ENCODE measurements at regions not wholly inside any gene's neighbourhood (a gene's known extent, or its start where the extent isn't known, plus 50 kb on each side); places are given as distances from the start of the nearest gene placed in this dataset.

DNA sequence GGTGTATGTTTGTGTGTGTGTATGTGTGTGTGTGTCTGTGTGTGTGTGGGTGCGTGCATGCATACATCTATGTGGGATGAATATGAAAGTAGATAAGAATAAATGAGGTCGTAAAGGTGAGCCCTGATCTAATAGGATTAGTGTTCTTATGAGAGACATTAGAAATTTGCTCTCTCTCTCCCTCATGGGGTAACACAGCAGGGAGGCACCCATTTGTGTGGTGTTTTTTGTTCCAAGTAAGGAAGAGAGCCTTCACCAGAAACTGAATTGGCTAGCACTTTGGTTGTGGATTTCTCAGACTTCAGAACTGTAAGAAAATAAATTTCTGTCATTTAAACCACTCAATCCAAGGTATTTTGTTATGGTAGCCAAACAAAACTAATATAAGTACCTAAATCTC, 353.7 kb upstream of the CHRM2 start:
- CTCF ChIA-PET, result no interaction called here
- intact Hi-C loops (cut with micrococcal nuclease) (no loop called here), dilution Hi-C loops (cut with MboI; ENCODE audit: extremely low pct_ligation_motif_present, low sequenced_read_pairs) (no loop called here)
- H3K9me3 ChIP-seq (replicated peaks; ENCODE audit: control insufficient read depth, insufficient read depth, low read length), result peaks cover 2% of the 10 kb centered on the region
- no peaks in the 10 kb centered on the region for H3K27me3 ChIP-seq (ENCODE audit: control insufficient read depth in 2 of 2, insufficient read depth in 2 of 2, low read length in 2 of 2)
- H3K4me3 ChIP-seq (replicated peaks in 1 of 3; ENCODE audit: insufficient read depth in 1 of 3, low read depth in 1 of 3, low read length in 3 of 3), result no peak overlapping the region
- H2AFZ ChIP-seq (ENCODE audit: low read depth, low read length), result no peak overlapping the region
- TF ChIP-seq MYC (IDR thresholded peaks at IDR 0.05; ENCODE audit: low read depth, low read length), result no peak
- TF ChIP-seq, protein P1, sequence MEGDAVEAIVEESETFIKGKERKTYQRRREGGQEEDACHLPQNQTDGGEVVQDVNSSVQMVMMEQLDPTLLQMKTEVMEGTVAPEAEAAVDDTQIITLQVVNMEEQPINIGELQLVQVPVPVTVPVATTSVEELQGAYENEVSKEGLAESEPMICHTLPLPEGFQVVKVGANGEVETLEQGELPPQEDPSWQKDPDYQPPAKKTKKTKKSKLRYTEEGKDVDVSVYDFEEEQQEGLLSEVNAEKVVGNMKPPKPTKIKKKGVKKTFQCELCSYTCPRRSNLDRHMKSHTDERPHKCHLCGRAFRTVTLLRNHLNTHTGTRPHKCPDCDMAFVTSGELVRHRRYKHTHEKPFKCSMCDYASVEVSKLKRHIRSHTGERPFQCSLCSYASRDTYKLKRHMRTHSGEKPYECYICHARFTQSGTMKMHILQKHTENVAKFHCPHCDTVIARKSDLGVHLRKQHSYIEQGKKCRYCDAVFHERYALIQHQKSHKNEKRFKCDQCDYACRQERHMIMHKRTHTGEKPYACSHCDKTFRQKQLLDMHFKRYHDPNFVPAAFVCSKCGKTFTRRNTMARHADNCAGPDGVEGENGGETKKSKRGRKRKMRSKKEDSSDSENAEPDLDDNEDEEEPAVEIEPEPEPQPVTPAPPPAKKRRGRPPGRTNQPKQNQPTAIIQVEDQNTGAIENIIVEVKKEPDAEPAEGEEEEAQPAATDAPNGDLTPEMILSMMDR (IDR thresholded peaks at IDR 0.05; ENCODE audit: extremely low read depth in 1 of 2, insufficient read depth in 1 of 2, low read depth in 1 of 2, low read length in 2 of 2), result no peak
- TF ChIP-seq POLR2A (IDR thresholded peaks at IDR 0.05; ENCODE audit: low read depth, low read length), result no peak
- TF ChIP-seq FOS (IDR thresholded peaks at IDR 0.05; ENCODE audit: borderline replicate concordance, insufficient read depth, low read length), result no peak
- no peak for DNase-seq (ENCODE audit: low read depth, low spot score)
- no peak for FAIRE-seq
- H3K27ac ChIP-seq (ENCODE audit: insufficient read depth, low read depth, low read length), result no peak overlapping the region
- POLR2A ChIA-PET, result no interaction called here
- no peak overlapping the region for H3K4me2 ChIP-seq (ENCODE audit: insufficient read depth, low read length)
- no TSS peak for BruUV-seq (replicated peaks)
- H4K20me1 ChIP-seq (replicated peaks; ENCODE audit: control insufficient read depth, extremely low read depth, insufficient read depth, low read length), result no peaks in the 10 kb centered on the region
- no peaks in the 10 kb centered on the region for H3K9me1 ChIP-seq (replicated peaks; ENCODE audit: control insufficient read depth, extremely low read depth, insufficient read depth, low read length)
- no peaks in the 10 kb centered on the region for H3K4me1 ChIP-seq (ENCODE audit: control insufficient read depth, extremely low read depth, insufficient read depth, low read length)
- H3K9ac ChIP-seq (replicated peaks; ENCODE audit: extremely low read depth, insufficient read depth, low read length), result no peak overlapping the region
- H3K79me2 ChIP-seq (ENCODE audit: control insufficient read depth, insufficient read depth, low read length), result no peaks in the 10 kb centered on the region
- H3K36me3 ChIP-seq (ENCODE audit: control insufficient read depth in 2 of 2, extremely low read depth in 1 of 2, insufficient read depth in 2 of 2, low read length in 2 of 2), result no peaks in the 10 kb centered on the region

DNA sequence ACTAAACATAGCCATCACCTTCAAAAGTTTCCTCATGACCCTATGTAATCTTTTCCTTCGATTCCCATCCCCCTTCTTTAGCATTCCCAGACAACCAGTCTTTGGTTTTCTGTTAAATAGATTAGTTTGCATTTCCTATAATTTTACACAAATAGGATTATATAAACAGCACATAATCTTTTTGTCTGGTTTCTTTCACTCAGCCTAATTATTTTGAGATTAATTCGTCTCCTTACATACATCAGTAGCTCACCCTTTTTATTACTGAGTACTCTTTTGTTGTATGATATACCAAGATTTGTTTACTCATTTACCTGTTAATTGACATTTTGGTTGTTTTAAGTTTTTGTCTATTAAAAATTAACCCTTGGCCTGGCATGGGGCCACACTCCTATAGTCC, 354.7 kb upstream of the CHRM2 start:
- no peak overlapping the region for H3K4me2 ChIP-seq (ENCODE audit: insufficient read depth, low read length)
- no peak overlapping the region for H3K4me3 ChIP-seq (replicated peaks in 1 of 3; ENCODE audit: insufficient read depth in 1 of 3, low read depth in 1 of 3, low read length in 3 of 3)
- no peaks in the 10 kb centered on the region for H3K36me3 ChIP-seq (ENCODE audit: control insufficient read depth in 2 of 2, extremely low read depth in 1 of 2, insufficient read depth in 2 of 2, low read length in 2 of 2)
- POLR2A ChIA-PET, result no interaction called here
- H3K9ac ChIP-seq (replicated peaks; ENCODE audit: extremely low read depth, insufficient read depth, low read length), result no peak overlapping the region
- FAIRE-seq (no peak), DNase-seq (ENCODE audit: low read depth, low spot score) (no peak)
- peaks cover 2% of the 10 kb centered on the region for H3K9me3 ChIP-seq (replicated peaks; ENCODE audit: control insufficient read depth, insufficient read depth, low read length)
- H2AFZ ChIP-seq (ENCODE audit: low read depth, low read length), result no peak overlapping the region
- no peaks in the 10 kb centered on the region for H3K4me1 ChIP-seq (ENCODE audit: control insufficient read depth, extremely low read depth, insufficient read depth, low read length)
- CTCF ChIA-PET, result no interaction called here
- H3K27me3 ChIP-seq (ENCODE audit: control insufficient read depth in 2 of 2, insufficient read depth in 2 of 2, low read length in 2 of 2), result no peaks in the 10 kb centered on the region
- H4K20me1 ChIP-seq (replicated peaks; ENCODE audit: control insufficient read depth, extremely low read depth, insufficient read depth, low read length), result no peaks in the 10 kb centered on the region
- no peaks in the 10 kb centered on the region for H3K9me1 ChIP-seq (replicated peaks; ENCODE audit: control insufficient read depth, extremely low read depth, insufficient read depth, low read length)
- TF ChIP-seq POLR2A (IDR thresholded peaks at IDR 0.05; ENCODE audit: low read depth, low read length) (no peak), MYC (IDR thresholded peaks at IDR 0.05; ENCODE audit: low read depth, low read length) (no peak), POLR2AphosphoS5 (IDR thresholded peaks at IDR 0.05; ENCODE audit: insufficient read depth, low read depth, low read length) (no peak), EZH2 (IDR thresholded peaks at IDR 0.05; ENCODE audit: borderline replicate concordance, low read depth, low read length, severe bottlenecking) (no peak), JUN (IDR thresholded peaks at IDR 0.05; ENCODE audit: borderline replicate concordance, insufficient read depth, insufficient read length, low read depth) (no peak), FOS (IDR thresholded peaks at IDR 0.05; ENCODE audit: borderline replicate concordance, insufficient read depth, low read length) (no peak), GATA2 (IDR thresholded peaks at IDR 0.05; ENCODE audit: insufficient read depth, insufficient read length, low read depth, low read length) (no peak)
- TF ChIP-seq, protein P2, sequence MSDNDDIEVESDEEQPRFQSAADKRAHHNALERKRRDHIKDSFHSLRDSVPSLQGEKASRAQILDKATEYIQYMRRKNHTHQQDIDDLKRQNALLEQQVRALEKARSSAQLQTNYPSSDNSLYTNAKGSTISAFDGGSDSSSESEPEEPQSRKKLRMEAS (IDR thresholded peaks at IDR 0.05; ENCODE audit: insufficient read depth, insufficient read length), result no peak
- TF ChIP-seq, protein P1 (IDR thresholded peaks at IDR 0.05; ENCODE audit: extremely low read depth in 1 of 2, insufficient read depth in 1 of 2, low read depth in 1 of 2, low read length in 2 of 2), result no peak
- no peaks in the 10 kb centered on the region for H3K79me2 ChIP-seq (ENCODE audit: control insufficient read depth, insufficient read depth, low read length)
- no peak overlapping the region for H3K27ac ChIP-seq (ENCODE audit: insufficient read depth, low read depth, low read length)
- no TSS peak for BruUV-seq (replicated peaks)
- dilution Hi-C loops (cut with MboI; ENCODE audit: extremely low pct_ligation_motif_present, low sequenced_read_pairs), result no loop called here
- intact Hi-C loops (cut with micrococcal nuclease), result no loop called here

Measured in endothelial cell of umbilical vein (primary cell).